Keratinocyte (primary cell): ENCODE measurements at regions not wholly inside any gene's neighbourhood (a gene's known extent, or its start where the extent isn't known, plus 50 kb on each side); places are given as distances from the start of the nearest gene placed in this dataset.

Experiments used
- DNase-seq: peaks from one replicate; pipeline ENCODE4 v3.0.0-alpha.2; 2011; ENCODE audit warnings: low read depth, missing footprints, low spot score
- FAIRE-seq: peaks from 2 replicates; lab custom pipeline; 2011; peaks lifted over from hg19 to GRCh38; lab: Jason Lieb, UNC
- H2AFZ ChIP-seq: 2 replicates; pipeline ENCODE4 v1.6.0; 2012; ENCODE audit warnings: low read length, control low read depth, inconsistent platforms; ENCODE audit not compliant: control insufficient read depth
- H3K27ac ChIP-seq: 2 replicates; pipeline ENCODE4 v1.5.1; 2011; ENCODE audit warnings: low read length; ENCODE audit not compliant: control insufficient read depth, insufficient read depth
- H3K27me3 ChIP-seq: 3 replicates; pipeline ENCODE4 v1.6.0; 2011; ENCODE audit warnings: low read length; ENCODE audit not compliant: control insufficient read depth, insufficient read depth; ENCODE audit errors: extremely low read depth
- H3K36me3 ChIP-seq, 2 experiments: 2 replicates in 1 of 2; 3 replicates in 1 of 2; pipeline ENCODE4 v1.5.1; 2011; ENCODE audit warnings: low read length in 2 of 2, mild to moderate bottlenecking in 1 of 2; ENCODE audit not compliant: control insufficient read depth in 2 of 2, insufficient read depth in 2 of 2; ENCODE audit errors: extremely low read depth in 1 of 2
- H3K4me1 ChIP-seq: 3 replicates; pipeline ENCODE4 v1.5.1; 2011; ENCODE audit warnings: low read length; ENCODE audit not compliant: control insufficient read depth, insufficient read depth; ENCODE audit errors: extremely low read depth
- H3K4me2 ChIP-seq: 3 replicates; pipeline ENCODE4 v1.6.0; 2011; ENCODE audit warnings: low read depth, low read length; ENCODE audit not compliant: control insufficient read depth, insufficient read depth; ENCODE audit errors: extremely low read depth
- H3K4me3 ChIP-seq, 3 experiments: fragments of 200-600 bp in 1 of 3; sonication (generic) in 1 of 3; 2 replicates in 2 of 3; 3 replicates in 1 of 3; pipeline ENCODE4 v1.5.1; 2011 to 2016; ENCODE audit warnings: low read length in 3 of 3, mild to moderate bottlenecking in 3 of 3, control low read depth in 2 of 3, inconsistent platforms in 1 of 3, low read depth in 1 of 3, mixed read lengths in 1 of 3, mixed run types in 1 of 3, moderate library complexity in 1 of 3; ENCODE audit not compliant: control insufficient read depth in 2 of 3, insufficient read depth in 2 of 3; ENCODE audit errors: extremely low read depth in 1 of 3
- H3K79me2 ChIP-seq: 2 replicates; pipeline ENCODE4 v1.6.0; 2012; ENCODE audit warnings: low read length; ENCODE audit not compliant: control insufficient read depth, insufficient read depth
- H3K9ac ChIP-seq: 3 replicates; pipeline ENCODE4 v1.6.0; 2011; ENCODE audit warnings: low read length; ENCODE audit not compliant: control insufficient read depth, insufficient read depth; ENCODE audit errors: extremely low read depth
- H3K9me1 ChIP-seq: 3 replicates; pipeline ENCODE4 v1.6.0; 2011; ENCODE audit warnings: low read length; ENCODE audit not compliant: control insufficient read depth, insufficient read depth; ENCODE audit errors: extremely low read depth
- H3K9me3 ChIP-seq: 2 replicates; pipeline ENCODE4 v1.5.1; 2012; ENCODE audit warnings: low read depth, low read length; ENCODE audit not compliant: control insufficient read depth
- H4K20me1 ChIP-seq: 3 replicates; pipeline ENCODE4 v1.6.0; 2011; ENCODE audit warnings: low read length; ENCODE audit not compliant: control insufficient read depth, insufficient read depth; ENCODE audit errors: extremely low read depth
- EZH2 ChIP-seq: IDR thresholded peaks from one replicate; pipeline ENCODE4 v1.6.1; 2012; ENCODE audit warnings: inconsistent platforms, mild to moderate bottlenecking, low read length, moderate library complexity
- dilution Hi-C: fragments of 300-500 bp; cut with MboI; formaldehyde crosslinking; loops from one replicate; pipeline ENCODE4 v1.7.0; 2020; ENCODE audit warnings: low sequenced_read_pairs; ENCODE audit not compliant: extremely low pct_ligation_motif_present
- TF ChIP-seq, protein P1 (sequence below), 3 experiments: IDR thresholded peaks in 1 of 3; conservative IDR thresholded peaks in 1 of 3; optimal IDR thresholded peaks in 1 of 3; 2 replicates in 2 of 3; 3 replicates in 1 of 3; pipeline versions ENCODE3 to v1.5.1; 2011; ENCODE audit warnings: low read length in 3 of 3, mild to moderate bottlenecking in 3 of 3, moderate library complexity in 2 of 3, control low read depth in 1 of 3, inconsistent platforms in 1 of 3; ENCODE audit not compliant: insufficient read depth in 2 of 3; ENCODE audit errors: extremely low read depth in 1 of 3

GRCh38 chr1:103283371-103283770 is 175.0 kb upstream of the COL11A1 start:
- DNase-seq, result no peak

DNA sequence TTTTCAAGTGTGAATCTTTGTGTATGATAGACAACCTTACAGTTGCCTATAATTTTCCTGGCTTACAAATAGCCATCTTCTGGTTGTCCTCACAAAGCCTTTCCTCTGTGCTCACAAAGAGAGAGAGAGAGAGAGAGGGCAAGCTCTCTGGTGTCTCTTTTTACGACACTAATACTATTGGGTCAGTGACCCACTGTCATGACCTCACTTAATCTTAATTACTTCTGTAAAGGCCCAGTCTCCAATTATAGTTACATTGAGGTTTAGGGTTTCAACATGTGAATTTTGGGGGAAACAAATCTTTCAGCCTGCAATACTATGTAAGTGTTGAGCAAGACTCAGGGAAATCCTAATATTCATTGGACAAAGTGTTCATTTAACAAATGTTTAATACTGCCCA is 167.4 kb upstream of the COL11A1 start:
- H3K4me3 ChIP-seq, result no peak overlapping the region
- H3K36me3 ChIP-seq, result no peaks in the 10 kb centered on the region
- H3K27me3 ChIP-seq, result no peaks in the 10 kb centered on the region
- no peak overlapping the region for H3K9ac ChIP-seq
- dilution Hi-C loops, result no loop called here
- no peak overlapping the region for H3K27ac ChIP-seq
- H3K79me2 ChIP-seq, result no peaks in the 10 kb centered on the region
- no peaks in the 10 kb centered on the region for H3K9me3 ChIP-seq
- H2AFZ ChIP-seq, result no peak overlapping the region
- H4K20me1 ChIP-seq, result no peaks in the 10 kb centered on the region
- no peak overlapping the region for H3K4me2 ChIP-seq
- no peaks in the 10 kb centered on the region for H3K4me1 ChIP-seq
- no peaks in the 10 kb centered on the region for H3K9me1 ChIP-seq
- TF ChIP-seq, protein P1, sequence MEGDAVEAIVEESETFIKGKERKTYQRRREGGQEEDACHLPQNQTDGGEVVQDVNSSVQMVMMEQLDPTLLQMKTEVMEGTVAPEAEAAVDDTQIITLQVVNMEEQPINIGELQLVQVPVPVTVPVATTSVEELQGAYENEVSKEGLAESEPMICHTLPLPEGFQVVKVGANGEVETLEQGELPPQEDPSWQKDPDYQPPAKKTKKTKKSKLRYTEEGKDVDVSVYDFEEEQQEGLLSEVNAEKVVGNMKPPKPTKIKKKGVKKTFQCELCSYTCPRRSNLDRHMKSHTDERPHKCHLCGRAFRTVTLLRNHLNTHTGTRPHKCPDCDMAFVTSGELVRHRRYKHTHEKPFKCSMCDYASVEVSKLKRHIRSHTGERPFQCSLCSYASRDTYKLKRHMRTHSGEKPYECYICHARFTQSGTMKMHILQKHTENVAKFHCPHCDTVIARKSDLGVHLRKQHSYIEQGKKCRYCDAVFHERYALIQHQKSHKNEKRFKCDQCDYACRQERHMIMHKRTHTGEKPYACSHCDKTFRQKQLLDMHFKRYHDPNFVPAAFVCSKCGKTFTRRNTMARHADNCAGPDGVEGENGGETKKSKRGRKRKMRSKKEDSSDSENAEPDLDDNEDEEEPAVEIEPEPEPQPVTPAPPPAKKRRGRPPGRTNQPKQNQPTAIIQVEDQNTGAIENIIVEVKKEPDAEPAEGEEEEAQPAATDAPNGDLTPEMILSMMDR (optimal IDR thresholded peaks at IDR 0.05 in 1 of 3, IDR thresholded peaks at IDR 0.05 in 1 of 3, conservative IDR thresholded peaks at IDR 0.05 in 1 of 3; ENCODE audit: extremely low read depth in 1 of 3, insufficient read depth in 2 of 3, low read length in 3 of 3), result no peak
- no peak for TF ChIP-seq EZH2
- DNase-seq (no peak), FAIRE-seq (no peak)

More at GRCh38 chr1:103283371-103283770, 175.0 kb upstream of the COL11A1 start:
- H4K20me1 ChIP-seq, result no peaks in the 10 kb centered on the region
- no peaks in the 10 kb centered on the region for H3K9me1 ChIP-seq
- no peak overlapping the region for H3K27ac ChIP-seq
- no peak for FAIRE-seq
- TF ChIP-seq, protein P1 (optimal IDR thresholded peaks at IDR 0.05 in 1 of 3, IDR thresholded peaks at IDR 0.05 in 1 of 3, conservative IDR thresholded peaks at IDR 0.05 in 1 of 3; ENCODE audit: extremely low read depth in 1 of 3, insufficient read depth in 2 of 3, low read length in 3 of 3), result no peak
- no peak for TF ChIP-seq EZH2
- no peaks in the 10 kb centered on the region for H3K79me2 ChIP-seq
- no peak overlapping the region for H2AFZ ChIP-seq
- H3K36me3 ChIP-seq, result no peaks in the 10 kb centered on the region
- no peaks in the 10 kb centered on the region for H3K4me1 ChIP-seq
- H3K4me3 ChIP-seq, result no peak overlapping the region
- dilution Hi-C loops, result no loop called here
- H3K9ac ChIP-seq, result no peak overlapping the region
- H3K9me3 ChIP-seq, result no peaks in the 10 kb centered on the region
- no peaks in the 10 kb centered on the region for H3K27me3 ChIP-seq
- no peak overlapping the region for H3K4me2 ChIP-seq
